ENCODE measurements at regions not wholly inside any gene's neighbourhood (a gene's known extent, or its start where the extent isn't known, plus 50 kb on each side); places are given as distances from the start of the nearest gene placed in this dataset.

DNA sequence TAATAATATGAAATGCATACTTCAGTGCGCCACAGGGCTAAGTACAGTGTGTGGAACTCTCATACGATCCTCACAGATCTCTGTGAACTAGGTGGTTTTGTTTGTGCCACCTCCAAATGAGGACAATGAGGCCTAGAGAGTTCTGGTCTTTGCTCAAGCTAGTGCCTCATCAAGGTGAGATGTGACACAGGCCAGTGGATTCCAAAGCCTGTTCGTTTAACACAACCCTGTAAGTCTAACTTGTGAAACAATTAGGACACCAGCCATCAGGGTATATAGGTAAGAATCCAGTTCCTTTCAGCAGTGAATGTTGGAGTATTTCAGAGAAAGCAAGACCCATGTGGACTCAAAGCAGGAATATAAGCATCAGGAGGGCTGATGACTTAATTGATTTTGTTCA lies 130.7 kb upstream of the GAS1 start:
- no peak for DNase-seq
- H3K27ac ChIP-seq = no peak overlapping the region
- no peak overlapping the region for H3K4me3 ChIP-seq
- 94 to 96% methylated on average over 3 of the region's 3 CpGs for WGBS, 2 donors
- H3K4me1 ChIP-seq = no peaks in the 10 kb centered on the region
- TF ChIP-seq, protein P1, sequence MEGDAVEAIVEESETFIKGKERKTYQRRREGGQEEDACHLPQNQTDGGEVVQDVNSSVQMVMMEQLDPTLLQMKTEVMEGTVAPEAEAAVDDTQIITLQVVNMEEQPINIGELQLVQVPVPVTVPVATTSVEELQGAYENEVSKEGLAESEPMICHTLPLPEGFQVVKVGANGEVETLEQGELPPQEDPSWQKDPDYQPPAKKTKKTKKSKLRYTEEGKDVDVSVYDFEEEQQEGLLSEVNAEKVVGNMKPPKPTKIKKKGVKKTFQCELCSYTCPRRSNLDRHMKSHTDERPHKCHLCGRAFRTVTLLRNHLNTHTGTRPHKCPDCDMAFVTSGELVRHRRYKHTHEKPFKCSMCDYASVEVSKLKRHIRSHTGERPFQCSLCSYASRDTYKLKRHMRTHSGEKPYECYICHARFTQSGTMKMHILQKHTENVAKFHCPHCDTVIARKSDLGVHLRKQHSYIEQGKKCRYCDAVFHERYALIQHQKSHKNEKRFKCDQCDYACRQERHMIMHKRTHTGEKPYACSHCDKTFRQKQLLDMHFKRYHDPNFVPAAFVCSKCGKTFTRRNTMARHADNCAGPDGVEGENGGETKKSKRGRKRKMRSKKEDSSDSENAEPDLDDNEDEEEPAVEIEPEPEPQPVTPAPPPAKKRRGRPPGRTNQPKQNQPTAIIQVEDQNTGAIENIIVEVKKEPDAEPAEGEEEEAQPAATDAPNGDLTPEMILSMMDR (IDR thresholded peaks at IDR 0.05) = no peak
- no peak for TF ChIP-seq POLR2A (IDR thresholded peaks at IDR 0.05)
- intact Hi-C loops (cut with DNase I; ENCODE audit: low total_unique reads) = no loop called here
- H3K36me3 ChIP-seq (ENCODE audit: low read depth, missing control alignments) = no peaks in the 10 kb centered on the region
- no peaks in the 10 kb centered on the region for H3K9me3 ChIP-seq
- no peaks in the 10 kb centered on the region for H3K27me3 ChIP-seq

DNA sequence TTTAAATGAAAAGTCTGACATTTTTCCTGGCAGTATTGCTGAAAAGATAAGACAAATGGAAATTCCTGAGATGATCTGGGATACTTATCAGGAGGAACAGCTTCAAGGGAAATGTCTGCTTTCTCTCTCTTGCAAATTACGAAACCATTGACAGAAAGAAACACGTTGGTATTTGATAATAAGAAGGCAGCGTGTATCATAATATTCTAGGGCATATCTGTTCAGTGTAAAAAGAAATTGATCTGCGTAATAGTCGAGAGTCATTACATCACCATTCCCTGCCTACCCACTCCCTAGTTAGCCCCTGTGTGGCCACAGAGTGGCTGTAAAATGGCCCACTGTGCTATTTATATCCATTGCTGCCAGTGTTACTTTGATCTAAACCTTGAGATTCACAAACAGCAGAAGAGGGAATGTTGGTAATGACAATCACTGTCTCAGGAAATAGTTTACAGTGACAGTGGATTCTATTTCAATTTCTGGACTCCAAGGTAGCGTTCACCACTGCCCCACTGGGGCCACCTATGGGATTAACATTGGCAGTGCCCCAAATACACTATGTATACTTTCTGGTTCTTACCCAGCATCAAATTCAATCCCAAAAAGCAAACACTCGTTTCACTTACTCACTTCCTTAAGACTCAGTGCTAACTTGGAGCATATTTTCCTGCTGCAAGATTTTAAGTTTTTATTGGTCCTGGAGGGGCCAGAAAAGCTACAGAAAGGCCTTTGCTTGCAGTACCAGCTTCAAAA lies 133.4 kb upstream of the GAS1 start:
- Histone ChIP-seq H3K36me3 (ENCODE audit: low read depth, missing control alignments) (no peaks in the 10 kb centered on the region), H3K27me3 (no peaks in the 10 kb centered on the region), H3K27ac (no peak overlapping the region), H3K4me3 (no peak overlapping the region), H3K9me3 (no peaks in the 10 kb centered on the region), H3K4me1 (no peaks in the 10 kb centered on the region)
- no peak for TF ChIP-seq POLR2A (IDR thresholded peaks at IDR 0.05)
- TF ChIP-seq, protein P1 (IDR thresholded peaks at IDR 0.05) = no peak
- no peak for DNase-seq
- intact Hi-C loops (cut with DNase I; ENCODE audit: low total_unique reads) = no loop called here
- WGBS, 2 donors = 67 to 72% methylated on average over 7 of the region's 7 CpGs

DNA sequence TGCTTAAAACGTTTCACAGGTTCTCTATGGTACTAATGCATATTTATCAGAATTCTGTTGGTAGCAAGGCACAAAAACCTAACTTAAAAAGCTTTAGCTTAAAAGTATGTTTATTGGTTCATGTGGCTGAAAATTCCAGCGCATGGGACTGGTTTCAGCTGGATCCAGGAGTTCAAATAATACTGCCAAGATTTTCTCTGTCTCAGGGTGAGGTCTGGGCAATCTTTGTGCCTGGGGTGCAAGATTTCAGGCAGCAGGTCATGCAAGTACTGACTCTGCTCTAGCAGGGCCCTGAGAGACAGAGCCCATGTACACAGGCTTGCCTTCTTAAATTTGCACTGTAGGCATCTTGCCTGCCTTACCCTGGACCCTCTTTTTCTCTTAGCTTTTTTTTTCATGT lies 134.2 kb upstream of the GAS1 start:
- intact Hi-C loops (cut with DNase I; ENCODE audit: low total_unique reads) = no loop called here
- no peak overlapping the region for H3K27ac ChIP-seq

DNA sequence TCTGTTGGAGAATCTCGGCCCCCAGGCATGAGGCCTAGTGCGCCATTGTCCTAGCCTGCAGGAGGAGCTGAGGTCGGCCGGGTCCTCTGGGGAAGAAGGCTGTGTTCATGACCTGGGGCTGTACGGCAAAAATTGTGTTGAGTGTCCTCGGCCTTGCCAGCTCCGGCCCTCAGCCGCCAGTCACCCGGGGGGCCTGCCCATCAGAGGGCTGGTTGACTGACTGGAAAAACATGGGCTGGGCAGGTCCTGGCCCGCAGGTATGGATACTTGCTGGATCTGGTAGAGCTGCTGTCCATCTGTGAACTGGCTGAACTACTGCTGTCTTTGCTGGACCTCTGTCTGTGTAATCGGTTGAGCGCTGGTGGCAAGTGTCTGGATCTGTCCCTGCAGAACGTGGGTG lies 136.7 kb upstream of the GAS1 start:
- no peak overlapping the region for H3K4me3 ChIP-seq
- H3K36me3 ChIP-seq (ENCODE audit: low read depth, missing control alignments) = no peaks in the 10 kb centered on the region
- H3K27ac ChIP-seq = no peak overlapping the region
- no peaks in the 10 kb centered on the region for H3K27me3 ChIP-seq
- no peak for DNase-seq
- WGBS, 2 donors = 91% methylated on average over 11 to 13 of the region's 13 CpGs
- intact Hi-C loops (cut with DNase I; ENCODE audit: low total_unique reads) = no loop called here
- H3K9me3 ChIP-seq = no peaks in the 10 kb centered on the region
- TF ChIP-seq, protein P1 (IDR thresholded peaks at IDR 0.05) = no peak
- TF ChIP-seq POLR2A (IDR thresholded peaks at IDR 0.05) = no peak
- no peaks in the 10 kb centered on the region for H3K4me1 ChIP-seq

More for the DNA sequence above, 134.2 kb upstream of the GAS1 start:
- Histone ChIP-seq H3K4me3 (no peak overlapping the region), H3K4me1 (no peaks in the 10 kb centered on the region), H3K36me3 (ENCODE audit: low read depth, missing control alignments) (no peaks in the 10 kb centered on the region), H3K9me3 (no peaks in the 10 kb centered on the region), H3K27me3 (no peaks in the 10 kb centered on the region)
- 59 to 69% methylated on average over 2 of the region's 2 CpGs for WGBS, 2 donors
- DNase-seq = no peak
- TF ChIP-seq POLR2A (IDR thresholded peaks at IDR 0.05) = no peak
- TF ChIP-seq, protein P1 (IDR thresholded peaks at IDR 0.05) = no peak

DNA sequence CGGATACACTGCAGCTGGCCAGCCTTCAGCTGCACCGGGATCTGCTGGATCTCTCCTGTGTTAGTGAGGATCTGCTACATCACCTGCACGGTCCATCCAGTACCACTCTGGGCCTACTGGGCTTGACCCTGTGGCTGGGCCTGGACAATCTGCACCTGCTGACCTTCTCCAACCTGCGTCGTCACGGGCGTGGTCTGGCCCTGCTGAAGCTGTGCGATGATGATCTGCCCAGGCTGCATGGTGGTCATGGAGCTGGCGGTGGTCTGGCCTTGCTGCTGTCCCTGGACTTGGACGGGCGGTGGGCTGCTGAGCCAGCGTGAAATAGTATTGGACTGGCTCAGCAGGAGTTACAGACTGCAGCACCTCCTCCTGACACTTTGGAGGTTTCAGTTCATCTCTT lies 137.1 kb upstream of the GAS1 start:
- DNase-seq = no peak
- Histone ChIP-seq H3K4me1 (no peaks in the 10 kb centered on the region), H3K27ac (no peak overlapping the region), H3K4me3 (peak overlapping the region in 1 of 2 donors; percentile 2), H3K27me3 (no peaks in the 10 kb centered on the region), H3K36me3 (ENCODE audit: low read depth, missing control alignments) (no peaks in the 10 kb centered on the region), H3K9me3 (no peaks in the 10 kb centered on the region)
- WGBS, 2 donors = 65 to 86% methylated on average over 10 to 12 of the region's 12 CpGs
- intact Hi-C loops (cut with DNase I; ENCODE audit: low total_unique reads) = no loop called here
- TF ChIP-seq POLR2A (IDR thresholded peaks at IDR 0.05) = no peak
- TF ChIP-seq, protein P1 (IDR thresholded peaks at IDR 0.05) = no peak

Data from testis (tissue), 2 donors.